ENCODE measurements at regions not wholly inside any gene's neighbourhood (a gene's known extent, or its start where the extent isn't known, plus 50 kb on each side); places are given as distances from the start of the nearest gene placed in this dataset.
"Not testable (repeated sequence)": the region's sequence is repeated elsewhere in the genome, so short reads cannot be mapped to it uniquely, and the experiment has no call there.

- TF ChIP-seq CTCF (IDR thresholded peaks at IDR 0.05; ENCODE audit: low read length, missing control alignments) = no peak
- no peak overlapping the region for H3K4me3 ChIP-seq (replicated peaks; ENCODE audit: low read depth, low read length)
- DNase-seq (ENCODE audit: low read depth) = no peak
Measured at GRCh38 chr10:30169342-30169741, 110.0 kb upstream of the JCAD start.

GRCh38 chr10:30166929-30167328 lies 107.5 kb upstream of the JCAD start:
- no peak for TF ChIP-seq CTCF (IDR thresholded peaks at IDR 0.05; ENCODE audit: low read length, missing control alignments)
- DNase-seq (ENCODE audit: low read depth) = no peak
- H3K4me3 ChIP-seq (replicated peaks; ENCODE audit: low read depth, low read length) = no peak overlapping the region

- not testable (repeated sequence) for H3K4me3 ChIP-seq (replicated peaks; ENCODE audit: low read depth, low read length); DNase-seq (ENCODE audit: low read depth)
Measured at GRCh38 chr10:30163410-30163809, 104.0 kb upstream of the JCAD start.

GRCh38 chr10:30162796-30163195 lies 103.4 kb upstream of the JCAD start:
- DNase-seq (ENCODE audit: low read depth); H3K4me3 ChIP-seq (replicated peaks; ENCODE audit: low read depth, low read length): not testable (repeated sequence)

- DNase-seq (ENCODE audit: low read depth) = no peak
- no peak for TF ChIP-seq CTCF (IDR thresholded peaks at IDR 0.05; ENCODE audit: low read length, missing control alignments)
- H3K4me3 ChIP-seq (replicated peaks; ENCODE audit: low read depth, low read length) = no peak overlapping the region
Measured at GRCh38 chr10:30160271-30160982, 101.0 kb upstream of the JCAD start.

GRCh38 chr10:30159614-30160013 lies 100.2 kb upstream of the JCAD start:
- DNase-seq (ENCODE audit: low read depth); H3K4me3 ChIP-seq (replicated peaks; ENCODE audit: low read depth, low read length): not testable (repeated sequence)

GRCh38 chr10:30158325-30158960 lies 99.1 kb upstream of the JCAD start:
- TF ChIP-seq CTCF (IDR thresholded peaks at IDR 0.05; ENCODE audit: low read length, missing control alignments) = no peak
- peak; percentile 28 for DNase-seq (ENCODE audit: low read depth)
- no peak overlapping the region for H3K4me3 ChIP-seq (replicated peaks; ENCODE audit: low read depth, low read length)

- peak; percentile 27 for DNase-seq (ENCODE audit: low read depth)
- TF ChIP-seq CTCF (IDR thresholded peaks at IDR 0.05; ENCODE audit: low read length, missing control alignments) = no peak
- H3K4me3 ChIP-seq (replicated peaks; ENCODE audit: low read depth, low read length) = no peak overlapping the region
Measured at GRCh38 chr10:30155401-30155800, 96.0 kb upstream of the JCAD start.
